ENCODE measurements at regions not wholly inside any gene's neighbourhood (a gene's known extent, or its start where the extent isn't known, plus 50 kb on each side); places are given as distances from the start of the nearest gene placed in this dataset.

GRCh38 chr5:93022796-93023447 is 558.1 kb downstream of the NR2F1-AS1 start:
- Histone ChIP-seq H3K36me3 (replicated peaks; ENCODE audit: low read depth, low read length) (no peaks in the 10 kb centered on the region), H3K4me2 (ENCODE audit: low read length) (no peak overlapping the region), H3K9ac (ENCODE audit: low read length) (no peak overlapping the region), H3K27me3 (ENCODE audit: low read depth, low read length) (no peaks in the 10 kb centered on the region), H4K20me1 (ENCODE audit: insufficient read depth, low read length) (no peaks in the 10 kb centered on the region), H3K27ac (ENCODE audit: low read length) (no peak overlapping the region), H3K79me2 (ENCODE audit: low read length) (no peaks in the 10 kb centered on the region), H3K4me1 (ENCODE audit: low read length) (no peaks in the 10 kb centered on the region), H2AFZ (ENCODE audit: low read depth, low read length) (no peak overlapping the region), H3K4me3 (ENCODE audit: low read length) (no peak overlapping the region), H3K9me3 (ENCODE audit: insufficient read depth, low read length) (no peaks in the 10 kb centered on the region)
- no peak for TF ChIP-seq EZH2phosphoT487 (IDR thresholded peaks at IDR 0.05; ENCODE audit: low read depth)
- TF ChIP-seq, protein P1, sequence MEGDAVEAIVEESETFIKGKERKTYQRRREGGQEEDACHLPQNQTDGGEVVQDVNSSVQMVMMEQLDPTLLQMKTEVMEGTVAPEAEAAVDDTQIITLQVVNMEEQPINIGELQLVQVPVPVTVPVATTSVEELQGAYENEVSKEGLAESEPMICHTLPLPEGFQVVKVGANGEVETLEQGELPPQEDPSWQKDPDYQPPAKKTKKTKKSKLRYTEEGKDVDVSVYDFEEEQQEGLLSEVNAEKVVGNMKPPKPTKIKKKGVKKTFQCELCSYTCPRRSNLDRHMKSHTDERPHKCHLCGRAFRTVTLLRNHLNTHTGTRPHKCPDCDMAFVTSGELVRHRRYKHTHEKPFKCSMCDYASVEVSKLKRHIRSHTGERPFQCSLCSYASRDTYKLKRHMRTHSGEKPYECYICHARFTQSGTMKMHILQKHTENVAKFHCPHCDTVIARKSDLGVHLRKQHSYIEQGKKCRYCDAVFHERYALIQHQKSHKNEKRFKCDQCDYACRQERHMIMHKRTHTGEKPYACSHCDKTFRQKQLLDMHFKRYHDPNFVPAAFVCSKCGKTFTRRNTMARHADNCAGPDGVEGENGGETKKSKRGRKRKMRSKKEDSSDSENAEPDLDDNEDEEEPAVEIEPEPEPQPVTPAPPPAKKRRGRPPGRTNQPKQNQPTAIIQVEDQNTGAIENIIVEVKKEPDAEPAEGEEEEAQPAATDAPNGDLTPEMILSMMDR (IDR thresholded peaks at IDR 0.05; ENCODE audit: low read depth, low read length): no peak

DNA sequence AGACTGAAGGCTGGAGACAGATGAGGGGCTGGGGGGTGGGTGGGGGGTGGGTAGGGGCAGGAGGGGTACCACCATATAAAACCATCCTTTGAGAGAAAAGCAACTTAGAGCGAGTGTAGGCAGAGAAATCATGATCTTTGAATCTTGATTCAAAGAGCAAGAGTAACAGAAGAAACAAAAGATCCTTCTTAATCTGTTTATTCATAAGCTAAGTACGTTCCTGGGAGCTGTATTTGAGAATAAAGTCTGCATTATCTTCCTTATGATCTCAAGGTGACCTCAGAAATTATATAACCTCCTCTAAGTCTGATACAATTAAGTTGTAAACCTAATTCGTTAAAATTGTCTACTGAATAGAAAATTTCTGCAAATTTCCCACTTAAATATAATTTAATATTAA is 558.8 kb downstream of the NR2F1-AS1 start:
- H3K4me1 ChIP-seq (ENCODE audit: low read length): no peaks in the 10 kb centered on the region
- no peaks in the 10 kb centered on the region for H3K9me3 ChIP-seq (ENCODE audit: insufficient read depth, low read length)
- no peaks in the 10 kb centered on the region for H3K36me3 ChIP-seq (replicated peaks; ENCODE audit: low read depth, low read length)
- no peak for TF ChIP-seq EZH2phosphoT487 (IDR thresholded peaks at IDR 0.05; ENCODE audit: low read depth)
- TF ChIP-seq, protein P1 (IDR thresholded peaks at IDR 0.05; ENCODE audit: low read depth, low read length): no peak
- no peak overlapping the region for H2AFZ ChIP-seq (ENCODE audit: low read depth, low read length)
- no peak overlapping the region for H3K4me2 ChIP-seq (ENCODE audit: low read length)
- H3K27ac ChIP-seq (ENCODE audit: low read length): no peak overlapping the region
- H4K20me1 ChIP-seq (ENCODE audit: insufficient read depth, low read length): no peaks in the 10 kb centered on the region
- no peak overlapping the region for H3K4me3 ChIP-seq (ENCODE audit: low read length)
- H3K27me3 ChIP-seq (ENCODE audit: low read depth, low read length): no peaks in the 10 kb centered on the region
- no peaks in the 10 kb centered on the region for H3K79me2 ChIP-seq (ENCODE audit: low read length)
- H3K9ac ChIP-seq (ENCODE audit: low read length): no peak overlapping the region

DNA sequence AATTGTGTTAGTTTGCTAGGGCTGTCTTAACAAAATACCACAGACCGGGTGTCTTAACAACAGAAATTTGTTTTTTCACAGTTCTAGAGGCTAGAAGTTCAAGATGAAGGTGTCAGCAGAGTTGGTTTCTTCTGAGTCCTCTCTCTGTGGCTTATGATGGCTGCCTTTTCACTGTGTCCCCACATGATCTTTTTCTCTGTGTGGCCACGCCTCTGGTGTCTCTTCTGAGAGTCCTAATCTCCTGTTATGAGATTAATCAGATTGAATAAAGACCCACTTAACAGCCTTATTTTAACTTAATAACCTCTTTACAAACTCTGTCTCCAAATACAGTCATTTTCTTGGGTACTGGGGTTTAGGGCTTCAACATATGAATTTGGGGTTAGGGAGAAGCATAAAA is 561.1 kb downstream of the NR2F1-AS1 start:
- Histone ChIP-seq H4K20me1 (ENCODE audit: insufficient read depth, low read length) (no peaks in the 10 kb centered on the region), H3K27me3 (ENCODE audit: low read depth, low read length) (no peaks in the 10 kb centered on the region), H3K4me3 (ENCODE audit: low read length) (no peak overlapping the region), H3K79me2 (ENCODE audit: low read length) (no peaks in the 10 kb centered on the region), H3K27ac (ENCODE audit: low read length) (no peak overlapping the region), H2AFZ (ENCODE audit: low read depth, low read length) (no peak overlapping the region), H3K4me1 (ENCODE audit: low read length) (no peaks in the 10 kb centered on the region), H3K36me3 (replicated peaks; ENCODE audit: low read depth, low read length) (no peaks in the 10 kb centered on the region), H3K4me2 (ENCODE audit: low read length) (no peak overlapping the region), H3K9me3 (ENCODE audit: insufficient read depth, low read length) (no peaks in the 10 kb centered on the region), H3K9ac (ENCODE audit: low read length) (no peak overlapping the region)
- TF ChIP-seq, protein P1 (IDR thresholded peaks at IDR 0.05; ENCODE audit: low read depth, low read length): no peak

DNA sequence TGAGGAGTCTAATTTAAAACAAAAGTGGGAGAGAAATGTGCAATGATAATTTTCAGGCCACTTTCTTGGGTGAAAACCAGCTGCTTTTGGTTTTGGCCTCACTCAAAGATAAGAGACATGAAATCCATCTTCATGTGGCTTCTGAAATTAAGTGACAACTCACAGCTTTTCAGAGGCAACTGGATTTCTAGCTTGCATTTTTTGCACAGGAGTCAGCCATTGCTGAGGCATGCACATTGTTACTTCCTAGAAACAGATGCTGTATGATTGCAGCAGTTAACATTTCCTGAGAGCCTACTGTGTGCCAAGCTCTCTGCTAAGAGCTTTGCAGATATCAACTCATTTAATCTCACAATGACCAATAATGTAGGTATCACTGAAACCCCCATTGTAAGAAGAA is 562.6 kb downstream of the NR2F1-AS1 start:
- Histone ChIP-seq H3K36me3 (replicated peaks; ENCODE audit: low read depth, low read length) (no peaks in the 10 kb centered on the region), H3K9ac (ENCODE audit: low read length) (no peak overlapping the region), H4K20me1 (ENCODE audit: insufficient read depth, low read length) (no peaks in the 10 kb centered on the region), H3K4me3 (ENCODE audit: low read length) (no peak overlapping the region), H3K4me2 (ENCODE audit: low read length) (no peak overlapping the region), H3K27me3 (ENCODE audit: low read depth, low read length) (no peaks in the 10 kb centered on the region), H3K79me2 (ENCODE audit: low read length) (no peaks in the 10 kb centered on the region), H2AFZ (ENCODE audit: low read depth, low read length) (no peak overlapping the region), H3K4me1 (ENCODE audit: low read length) (no peaks in the 10 kb centered on the region), H3K27ac (ENCODE audit: low read length) (no peak overlapping the region), H3K9me3 (ENCODE audit: insufficient read depth, low read length) (no peaks in the 10 kb centered on the region)
- TF ChIP-seq, protein P1 (IDR thresholded peaks at IDR 0.05; ENCODE audit: low read depth, low read length): no peak
- no peak for TF ChIP-seq EZH2phosphoT487 (IDR thresholded peaks at IDR 0.05; ENCODE audit: low read depth)

Data from OCI-LY3 (cell line).